Activated naive CD8-positive, alpha-beta T cell treated with anti-CD3 and anti-CD28 coated beads, Interleukin-2, amount 10 ng/mL, durations not matched to agents 7 days and 5 days (primary cell): ENCODE measurements at regions not wholly inside any gene's neighbourhood (a gene's known extent, or its start where the extent isn't known, plus 50 kb on each side); places are given as distances from the start of the nearest gene placed in this dataset.
"Not testable (repeated sequence)": the region's sequence is repeated elsewhere in the genome, so short reads cannot be mapped to it uniquely, and the experiment has no call there.

Experiments used
- ATAC-seq: fragments of 150-1000 bp; cut with Tn5 transposase; one replicate; pipeline ENCODE4 v1.10.0; 2021; ENCODE audit warnings: low read depth, moderate library complexity
- POLR2A ChIA-PET: fragments of 350-600 bp; sonication (Branson Sonifier 250); formaldehyde crosslinking; loops from one replicate; lab custom pipeline; 2021; ENCODE audit warnings: antibody characterized with exemption; lab: Charles Lee
- DNase-seq: peaks from one replicate; pipeline ENCODE4 v3.0.0; 2021
- H3K27ac Mint-ChIP-seq: one replicate; pipeline ENCODE4 v1.8.0; 2022; ENCODE audit warnings: mild to moderate bottlenecking, mixed read lengths
- H3K27me3 Mint-ChIP-seq: one replicate; pipeline ENCODE4 v1.8.0; 2022; ENCODE audit warnings: mild to moderate bottlenecking, moderate library complexity, mixed read lengths
- H3K36me3 Mint-ChIP-seq: one replicate; pipeline ENCODE4 v1.8.0; 2021; ENCODE audit warnings: mild to moderate bottlenecking, mixed read lengths
- H3K4me1 Mint-ChIP-seq: one replicate; pipeline ENCODE4 v1.8.0; 2021; ENCODE audit warnings: mixed read lengths
- H3K4me3 Mint-ChIP-seq: one replicate; pipeline ENCODE4 v1.8.0; 2022; ENCODE audit warnings: mild to moderate bottlenecking, moderate library complexity, mixed read lengths
- H3K9me3 Mint-ChIP-seq: one replicate; pipeline ENCODE4 v1.8.0; 2021; ENCODE audit warnings: mixed read lengths

- H3K27me3 Mint-ChIP-seq, result peaks cover 3% of the 10 kb centered on the region
- POLR2A ChIA-PET, result no interaction called here
- DNase-seq (no peak), ATAC-seq (no peak)
- no peak overlapping the region for H3K27ac Mint-ChIP-seq
- H3K9me3 Mint-ChIP-seq, result no peaks in the 10 kb centered on the region
- H3K36me3 Mint-ChIP-seq, result no peaks in the 10 kb centered on the region
- no peak overlapping the region for H3K4me3 Mint-ChIP-seq
- H3K4me1 Mint-ChIP-seq, result no peaks in the 10 kb centered on the region
These were observed 139.3 kb upstream of the COBL start for GRCh38 chr7:51455948-51456347.

GRCh38 chr7:51455513-51455912 is 138.9 kb upstream of the COBL start:
- Mint-ChIP-seq H3K36me3 (no peaks in the 10 kb centered on the region), H3K4me3 (no peak overlapping the region), H3K4me1 (no peaks in the 10 kb centered on the region), H3K27me3 (peaks cover 3% of the 10 kb centered on the region), H3K27ac (no peak overlapping the region), H3K9me3 (no peaks in the 10 kb centered on the region)
- DNase-seq (no peak), ATAC-seq (no peak)
- POLR2A ChIA-PET, result no interaction called here

DNA sequence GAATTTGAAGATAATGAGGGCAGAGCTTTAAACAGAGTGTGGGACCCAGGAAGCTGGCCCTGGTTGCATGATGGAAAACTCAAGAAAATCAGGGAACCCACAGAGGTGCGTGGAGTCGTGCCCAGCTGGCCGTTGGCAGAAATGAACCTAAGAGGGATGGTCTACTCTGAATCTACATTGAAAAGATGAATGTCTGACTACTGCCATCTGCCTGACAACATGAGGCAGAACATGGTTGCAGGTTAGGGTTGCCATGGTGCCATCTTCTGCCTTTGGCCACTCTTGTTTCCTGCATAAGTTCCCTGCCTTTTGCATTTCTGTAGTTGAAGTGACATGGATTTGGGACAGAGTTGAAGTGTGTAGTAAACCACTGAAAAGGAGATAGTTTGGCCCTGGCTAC is 138.5 kb upstream of the COBL start:
- Mint-ChIP-seq H3K4me3 (no peak overlapping the region), H3K36me3 (no peaks in the 10 kb centered on the region), H3K4me1 (no peaks in the 10 kb centered on the region), H3K27me3 (peaks cover 3% of the 10 kb centered on the region), H3K9me3 (no peaks in the 10 kb centered on the region), H3K27ac (no peak overlapping the region)
- DNase-seq, result no peak
- POLR2A ChIA-PET, result no interaction called here
- no peak for ATAC-seq

- Mint-ChIP-seq H3K4me1 (no peaks in the 10 kb centered on the region), H3K27me3 (peaks cover 3% of the 10 kb centered on the region), H3K9me3 (no peaks in the 10 kb centered on the region), H3K27ac (no peak overlapping the region), H3K36me3 (no peaks in the 10 kb centered on the region), H3K4me3 (no peak overlapping the region)
- DNase-seq, result no peak
- ATAC-seq, result no peak
- POLR2A ChIA-PET, result no interaction called here
These were observed 136.1 kb upstream of the COBL start for GRCh38 chr7:51452694-51453093.

GRCh38 chr7:51451751-51452476 is 135.3 kb upstream of the COBL start:
- Mint-ChIP-seq H3K27ac (no peak overlapping the region), H3K4me3 (no peak overlapping the region), H3K9me3 (no peaks in the 10 kb centered on the region), H3K4me1 (no peaks in the 10 kb centered on the region), H3K36me3 (no peaks in the 10 kb centered on the region), H3K27me3 (no peaks in the 10 kb centered on the region)
- ATAC-seq, result no peak
- DNase-seq, result no peak
- POLR2A ChIA-PET, result no interaction called here

- H3K27ac Mint-ChIP-seq, result no peak overlapping the region
- no peaks in the 10 kb centered on the region for H3K9me3 Mint-ChIP-seq
- ATAC-seq (no peak), DNase-seq (no peak)
- no peaks in the 10 kb centered on the region for H3K27me3 Mint-ChIP-seq
- POLR2A ChIA-PET, result no interaction called here
- no peaks in the 10 kb centered on the region for H3K36me3 Mint-ChIP-seq
- no peak overlapping the region for H3K4me3 Mint-ChIP-seq
- no peaks in the 10 kb centered on the region for H3K4me1 Mint-ChIP-seq
These were observed 133.9 kb upstream of the COBL start for GRCh38 chr7:51450541-51450940.

DNA sequence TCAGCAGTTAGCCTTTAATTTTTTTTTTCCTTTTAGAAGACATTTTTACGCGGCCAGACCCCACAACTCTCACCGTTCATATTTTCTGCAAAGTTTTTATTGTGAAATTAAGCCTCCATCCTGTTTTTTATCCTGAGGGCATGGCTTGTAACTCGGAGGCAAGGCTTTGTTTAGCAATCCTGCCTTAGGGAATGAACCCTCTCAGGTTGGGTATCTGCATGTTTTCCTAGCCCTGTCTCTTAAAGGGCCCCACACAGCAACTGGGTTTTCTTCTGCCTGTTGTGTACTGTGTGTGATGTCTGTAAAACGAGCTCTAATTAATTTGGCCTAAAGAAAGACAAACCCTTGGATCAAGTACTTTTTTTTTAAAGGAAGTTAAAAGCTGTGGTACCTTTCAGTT is 130.2 kb upstream of the COBL start:
- H3K36me3 Mint-ChIP-seq, result no peaks in the 10 kb centered on the region
- H3K9me3 Mint-ChIP-seq, result no peaks in the 10 kb centered on the region
- no peak overlapping the region for H3K4me3 Mint-ChIP-seq
- no peak overlapping the region for H3K27ac Mint-ChIP-seq
- no peak for DNase-seq
- H3K4me1 Mint-ChIP-seq, result no peaks in the 10 kb centered on the region
- ATAC-seq, result no peak
- POLR2A ChIA-PET, result no interaction called here
- no peaks in the 10 kb centered on the region for H3K27me3 Mint-ChIP-seq

GRCh38 chr7:51446356-51446755 is 129.7 kb upstream of the COBL start:
- H3K4me3 Mint-ChIP-seq, result no peak overlapping the region
- DNase-seq (no peak), ATAC-seq (no peak)
- no peaks in the 10 kb centered on the region for H3K9me3 Mint-ChIP-seq
- H3K27me3 Mint-ChIP-seq, result no peaks in the 10 kb centered on the region
- no peaks in the 10 kb centered on the region for H3K4me1 Mint-ChIP-seq
- no peaks in the 10 kb centered on the region for H3K36me3 Mint-ChIP-seq
- H3K27ac Mint-ChIP-seq, result no peak overlapping the region
- POLR2A ChIA-PET, result no interaction called here

- H3K27ac Mint-ChIP-seq, result no peak overlapping the region
- H3K9me3 Mint-ChIP-seq, result no peaks in the 10 kb centered on the region
- H3K36me3 Mint-ChIP-seq, result no peaks in the 10 kb centered on the region
- ATAC-seq (no peak), DNase-seq (no peak)
- POLR2A ChIA-PET, result no interaction called here
- H3K4me1 Mint-ChIP-seq, result no peaks in the 10 kb centered on the region
- H3K4me3 Mint-ChIP-seq, result no peak overlapping the region
- H3K27me3 Mint-ChIP-seq, result no peaks in the 10 kb centered on the region
These were observed 128.3 kb upstream of the COBL start for GRCh38 chr7:51444936-51445335.

- POLR2A ChIA-PET, result no interaction called here
These were observed 114.0 kb upstream of the COBL start for GRCh38 chr7:51430480-51431086.

DNA sequence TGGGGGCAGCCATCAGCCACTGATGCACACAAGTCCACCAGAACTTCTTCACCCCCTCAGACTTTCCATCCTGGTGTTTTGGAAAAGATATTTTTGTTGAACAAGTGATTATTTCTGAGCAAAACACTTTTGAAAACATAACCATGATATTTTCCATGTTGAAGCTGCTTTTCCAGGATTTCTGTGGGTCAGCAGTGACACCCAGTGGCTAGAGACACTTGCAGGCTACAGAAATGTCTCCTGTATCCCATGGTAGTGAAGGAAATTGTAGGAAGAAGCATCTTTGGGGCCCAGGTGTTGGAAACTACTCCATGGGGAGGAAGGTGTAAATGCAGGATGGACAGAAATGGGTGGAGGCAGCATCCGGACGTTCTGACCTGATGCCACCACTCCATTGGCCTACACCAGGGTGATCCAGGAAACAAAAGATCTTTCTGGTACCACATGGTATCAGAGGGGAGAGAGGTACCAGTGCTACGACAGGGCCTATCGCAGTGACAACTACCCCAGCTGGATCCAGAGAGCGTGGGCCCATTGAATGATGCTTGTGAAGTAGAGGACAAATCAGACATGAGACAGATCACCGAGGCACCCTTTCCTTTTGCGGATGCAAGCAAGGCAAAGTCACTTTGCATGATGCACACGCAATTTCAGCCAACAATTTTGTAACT is 111.7 kb upstream of the COBL start:
- DNase-seq (no peak), ATAC-seq (no peak)
- H3K36me3 Mint-ChIP-seq, result no peaks in the 10 kb centered on the region
- H3K27ac Mint-ChIP-seq, result no peak overlapping the region
- no peaks in the 10 kb centered on the region for H3K9me3 Mint-ChIP-seq
- POLR2A ChIA-PET, result no interaction called here
- no peak overlapping the region for H3K4me3 Mint-ChIP-seq
- no peaks in the 10 kb centered on the region for H3K27me3 Mint-ChIP-seq
- no peaks in the 10 kb centered on the region for H3K4me1 Mint-ChIP-seq

More at GRCh38 chr7:51430480-51431086, 114.0 kb upstream of the COBL start:
- Mint-ChIP-seq H3K9me3 (no peaks in the 10 kb centered on the region), H3K27me3 (no peaks in the 10 kb centered on the region), H3K4me1 (no peaks in the 10 kb centered on the region), H3K27ac (no peak overlapping the region), H3K4me3 (no peak overlapping the region), H3K36me3 (no peaks in the 10 kb centered on the region)
- no peak for ATAC-seq
- no peak for DNase-seq

DNA sequence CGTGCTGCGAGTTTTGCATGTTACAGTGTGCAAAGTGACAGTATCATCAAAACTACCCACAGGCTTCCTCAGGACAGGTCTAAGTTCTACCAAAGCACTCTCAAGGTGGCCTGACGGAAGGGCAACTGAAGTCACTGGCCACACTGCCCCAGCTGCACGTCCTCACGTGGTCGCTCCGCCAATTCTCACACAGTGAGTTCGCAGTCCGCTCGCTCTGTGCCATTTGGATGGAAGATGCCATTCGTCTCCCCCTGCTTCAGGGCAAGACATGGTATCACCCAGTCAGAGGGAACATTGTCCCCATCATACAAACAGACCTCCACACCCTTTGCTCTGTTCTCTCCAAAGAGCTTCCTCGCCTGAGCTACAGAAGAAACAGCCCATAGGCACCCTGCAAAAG is 109.6 kb upstream of the COBL start:
- Mint-ChIP-seq H3K27ac (no peak overlapping the region), H3K9me3 (no peaks in the 10 kb centered on the region), H3K4me1 (no peaks in the 10 kb centered on the region), H3K4me3 (no peak overlapping the region), H3K27me3 (no peaks in the 10 kb centered on the region), H3K36me3 (no peaks in the 10 kb centered on the region)
- POLR2A ChIA-PET, result no interaction called here
- DNase-seq (no peak), ATAC-seq (no peak)

DNA sequence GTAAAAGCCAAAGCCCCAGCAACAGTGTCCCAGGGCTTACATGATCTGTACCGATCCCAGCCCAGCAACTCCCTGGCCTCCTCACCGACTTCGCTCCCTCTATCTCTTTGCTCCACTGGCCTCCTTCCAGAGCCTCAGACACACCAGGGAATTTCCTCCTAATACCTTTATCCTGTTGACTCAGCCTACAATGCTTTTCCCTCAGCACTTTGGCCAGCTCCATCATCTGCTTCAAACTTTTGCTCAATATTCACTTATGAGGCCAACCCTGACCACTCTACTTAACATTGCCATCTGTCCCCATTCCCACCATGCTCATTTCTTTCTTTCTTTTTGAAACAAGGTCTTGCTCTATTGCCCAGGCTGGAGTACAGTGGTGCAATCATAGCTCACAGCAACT is 93.3 kb upstream of the COBL start:
- H3K27ac Mint-ChIP-seq, H3K9me3 Mint-ChIP-seq, POLR2A ChIA-PET, H3K27me3 Mint-ChIP-seq, H3K4me1 Mint-ChIP-seq, H3K4me3 Mint-ChIP-seq, H3K36me3 Mint-ChIP-seq, ATAC-seq, DNase-seq: not testable (repeated sequence)

GRCh38 chr7:51397608-51398007 is 81.0 kb upstream of the COBL start:
- H3K36me3 Mint-ChIP-seq, H3K27me3 Mint-ChIP-seq, H3K9me3 Mint-ChIP-seq, POLR2A ChIA-PET, ATAC-seq, H3K27ac Mint-ChIP-seq, DNase-seq, H3K4me1 Mint-ChIP-seq, H3K4me3 Mint-ChIP-seq: not testable (repeated sequence)
